CD4-positive, alpha-beta T cell treated with Interleukin-1 beta for 1 hour (primary cell): ENCODE measurements at regions not wholly inside any gene's neighbourhood (a gene's known extent, or its start where the extent isn't known, plus 50 kb on each side); places are given as distances from the start of the nearest gene placed in this dataset.

ENCODE experiments used
- DNase-seq, 2 donors: peaks; one replicate each; pipeline ENCODE4 v3.0.0-alpha.2; 2020 to 2022

GRCh38 chr2:34012715-34013302 lies 413.7 kb upstream of the FAM98A start:
- no peak for DNase-seq

GRCh38 chr2:34011684-34012083 lies 412.6 kb upstream of the FAM98A start:
- DNase-seq = no peak

DNA sequence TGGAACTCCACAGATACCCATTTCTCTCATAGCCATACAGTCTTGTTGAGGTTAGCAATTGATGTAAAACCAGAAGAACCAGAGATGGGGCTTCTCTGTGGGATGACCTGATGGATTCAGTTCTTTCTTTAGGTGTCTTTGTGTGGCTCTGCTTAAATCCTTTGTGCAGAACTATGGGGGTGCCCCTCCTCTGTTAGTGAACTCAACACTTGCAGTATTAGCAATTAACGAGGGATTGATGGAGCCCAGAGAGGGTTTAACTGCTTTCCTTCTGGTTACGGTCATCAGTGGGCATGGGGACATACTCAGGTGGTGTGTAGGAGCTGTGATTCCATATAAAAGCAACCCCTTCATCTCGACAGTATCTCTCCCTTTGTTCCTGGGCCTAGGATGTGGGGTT lies 406.8 kb upstream of the FAM98A start:
- DNase-seq = no peak

DNA sequence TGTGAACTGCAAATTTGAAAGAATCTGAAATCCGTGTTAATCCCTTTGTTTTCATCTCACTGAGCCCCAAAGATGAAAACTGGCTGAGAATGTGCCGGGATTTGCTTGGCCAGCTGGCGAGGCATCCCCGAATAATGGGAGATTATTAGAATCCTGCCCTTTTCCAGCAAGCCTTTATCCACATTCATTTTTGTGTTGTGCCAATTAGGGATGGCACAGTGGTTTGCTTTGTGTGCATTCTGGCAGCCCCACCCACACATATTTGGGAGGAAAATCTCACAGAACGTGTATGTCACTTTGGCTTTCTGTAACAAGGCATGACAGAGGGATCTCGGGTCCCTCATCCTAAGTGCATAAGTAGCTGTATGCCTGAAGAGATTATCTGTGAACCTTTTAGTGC lies 405.8 kb upstream of the FAM98A start:
- no peak for DNase-seq

GRCh38 chr2:34003795-34004194 lies 404.7 kb upstream of the FAM98A start:
- DNase-seq = no peak

DNA sequence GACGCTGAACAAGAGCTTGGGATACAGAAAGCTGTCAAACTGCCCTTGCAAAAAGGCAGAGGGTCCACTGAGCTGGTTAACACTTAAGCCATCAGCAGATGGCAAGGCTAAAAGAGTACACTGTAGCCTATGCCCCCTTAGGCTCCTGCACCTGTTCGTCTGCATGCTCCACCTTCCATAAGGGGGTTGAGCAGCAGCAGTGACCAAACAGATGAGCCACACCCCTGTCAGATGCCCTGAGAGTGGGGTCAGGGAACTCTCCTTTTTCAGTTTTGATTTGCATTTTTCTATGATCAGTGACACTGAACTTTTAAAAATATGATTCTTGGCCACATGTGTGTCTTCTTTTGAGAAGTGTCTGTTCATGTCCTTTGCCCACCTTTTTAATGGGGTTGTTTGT lies 402.5 kb upstream of the FAM98A start:
- DNase-seq = no peak

DNA sequence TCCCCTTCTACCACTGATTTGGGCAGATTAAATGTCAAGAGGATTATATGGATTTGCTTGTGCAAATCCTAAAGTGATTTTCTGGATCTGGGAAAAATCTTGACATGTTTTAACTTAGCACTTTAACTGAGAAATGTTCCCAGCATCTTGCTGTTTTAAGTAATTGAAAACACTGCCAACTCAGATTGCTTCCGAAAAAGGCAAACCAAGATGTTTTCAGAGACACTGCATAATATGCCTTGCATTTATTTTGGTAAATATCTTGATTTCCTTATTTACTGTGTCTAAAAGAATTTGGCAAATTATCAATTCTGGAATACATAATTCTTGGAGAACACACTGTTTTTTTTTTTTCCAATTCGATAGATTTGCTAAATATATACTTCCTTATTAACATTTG lies 385.0 kb upstream of the FAM98A start:
- no peak for DNase-seq

GRCh38 chr2:33978471-33978870 lies 379.4 kb upstream of the FAM98A start:
- DNase-seq = no peak

- DNase-seq = no peak
These were observed 376.4 kb upstream of the FAM98A start for GRCh38 chr2:33975498-33975897.

GRCh38 chr2:33967103-33967502 lies 368.0 kb upstream of the FAM98A start:
- no peak for DNase-seq

DNA sequence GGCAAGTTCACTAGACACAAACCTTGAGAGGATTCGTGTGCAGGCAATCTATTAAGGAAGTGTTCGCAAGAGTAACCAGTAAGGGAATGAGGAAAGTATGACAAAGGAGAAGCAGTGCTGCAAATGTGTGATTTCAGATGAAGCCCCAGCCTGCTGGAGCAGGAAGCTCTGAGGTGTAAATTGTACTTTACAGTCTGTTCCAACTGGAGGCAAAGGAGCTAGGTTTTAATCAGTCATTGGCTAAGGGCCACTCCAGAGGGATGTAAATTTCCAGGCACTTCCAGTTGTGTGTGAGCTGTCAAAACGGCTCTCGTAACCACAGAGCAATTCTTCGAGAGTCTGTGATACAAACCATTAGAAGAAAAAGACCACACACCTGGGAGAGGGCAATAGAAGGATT lies 359.5 kb upstream of the FAM98A start:
- DNase-seq = no peak

DNA sequence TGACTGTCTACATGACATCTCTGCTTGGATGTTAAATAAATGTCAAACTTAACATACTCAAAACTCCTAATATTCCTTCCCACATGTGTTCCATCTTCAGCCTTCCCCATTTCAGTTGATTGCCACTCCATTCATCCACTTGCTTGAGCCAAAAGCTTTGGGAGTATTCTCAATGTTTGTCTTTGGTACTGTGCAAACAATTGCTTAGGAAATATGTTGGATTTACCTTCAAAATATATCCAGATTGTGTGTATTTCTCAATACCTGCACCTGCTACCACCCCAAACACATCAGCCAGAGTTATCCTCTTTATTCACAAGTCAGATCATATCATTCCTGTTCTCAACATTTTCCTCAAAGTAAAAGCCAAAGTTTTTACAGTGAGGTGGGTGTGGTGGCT lies 350.3 kb upstream of the FAM98A start:
- no peak for DNase-seq

GRCh38 chr2:33946193-33946592 lies 347.1 kb upstream of the FAM98A start:
- DNase-seq = no peak

DNA sequence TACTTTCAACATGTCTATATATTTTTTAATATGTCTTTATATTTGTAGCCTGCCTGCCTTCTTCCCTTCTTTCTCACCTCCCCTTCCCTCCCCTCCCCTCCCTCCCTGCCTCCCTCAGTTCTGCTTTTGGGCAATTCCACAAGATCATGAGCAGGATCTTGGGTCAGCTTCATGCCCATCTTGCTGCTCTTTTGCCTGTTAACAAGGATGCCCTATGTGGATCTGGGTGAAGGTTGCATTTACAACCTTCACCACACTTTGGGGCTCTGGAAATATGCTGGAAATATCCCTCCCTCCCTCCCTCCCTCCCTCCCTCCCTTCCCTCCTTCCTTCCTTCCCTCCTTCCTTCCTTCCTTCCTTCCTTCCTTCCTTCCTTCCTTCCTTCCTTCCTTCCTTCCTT lies 334.1 kb upstream of the FAM98A start:
- no peak for DNase-seq

DNA sequence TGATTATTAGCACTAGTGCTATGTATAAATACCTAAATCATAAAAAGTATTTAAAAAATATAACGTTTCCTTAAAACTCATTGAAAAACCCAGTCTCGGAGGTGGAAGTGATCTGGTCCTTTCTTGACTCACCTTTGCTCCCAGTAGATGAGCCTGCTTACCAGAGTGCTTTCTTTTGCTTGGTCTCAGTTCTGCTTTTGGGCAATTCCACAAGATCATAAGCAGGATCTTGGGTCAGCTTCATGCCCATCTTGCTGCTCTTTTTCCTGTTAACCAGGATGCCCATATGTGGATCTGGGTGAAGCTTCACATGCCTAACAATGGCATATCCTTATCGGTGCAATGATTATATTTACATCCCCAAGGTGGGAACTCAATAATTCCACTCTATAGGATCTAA lies 332.1 kb upstream of the FAM98A start:
- DNase-seq = no peak

- DNase-seq = no peak
These were observed 330.4 kb upstream of the FAM98A start for GRCh38 chr2:33929467-33929866.

- no peak for DNase-seq
These were observed 328.7 kb upstream of the FAM98A start for GRCh38 chr2:33927756-33928155.

DNA sequence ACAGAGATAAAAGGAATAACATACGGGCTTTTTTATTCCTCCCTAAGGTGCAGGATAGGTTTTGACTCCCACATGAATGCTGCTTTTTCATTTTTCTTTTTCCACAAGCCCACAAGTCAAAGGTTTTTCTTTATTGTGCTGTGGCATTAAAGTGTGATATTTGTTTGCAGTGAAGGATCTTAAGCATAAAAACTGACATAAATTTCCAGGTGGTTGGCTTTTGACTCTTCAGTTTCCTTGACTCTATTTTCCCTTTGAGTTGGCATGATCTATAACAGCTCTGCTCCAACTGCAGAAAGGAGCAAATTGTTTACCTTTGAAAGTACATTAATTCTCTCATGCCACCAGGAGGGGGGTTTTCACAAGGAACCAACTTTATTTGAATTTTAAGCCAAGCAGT lies 326.2 kb upstream of the FAM98A start:
- no peak for DNase-seq

- no peak for DNase-seq
These were observed 325.6 kb upstream of the FAM98A start for GRCh38 chr2:33924586-33925169.

- DNase-seq = no peak
These were observed 318.2 kb upstream of the FAM98A start for GRCh38 chr2:33917252-33917651.

DNA sequence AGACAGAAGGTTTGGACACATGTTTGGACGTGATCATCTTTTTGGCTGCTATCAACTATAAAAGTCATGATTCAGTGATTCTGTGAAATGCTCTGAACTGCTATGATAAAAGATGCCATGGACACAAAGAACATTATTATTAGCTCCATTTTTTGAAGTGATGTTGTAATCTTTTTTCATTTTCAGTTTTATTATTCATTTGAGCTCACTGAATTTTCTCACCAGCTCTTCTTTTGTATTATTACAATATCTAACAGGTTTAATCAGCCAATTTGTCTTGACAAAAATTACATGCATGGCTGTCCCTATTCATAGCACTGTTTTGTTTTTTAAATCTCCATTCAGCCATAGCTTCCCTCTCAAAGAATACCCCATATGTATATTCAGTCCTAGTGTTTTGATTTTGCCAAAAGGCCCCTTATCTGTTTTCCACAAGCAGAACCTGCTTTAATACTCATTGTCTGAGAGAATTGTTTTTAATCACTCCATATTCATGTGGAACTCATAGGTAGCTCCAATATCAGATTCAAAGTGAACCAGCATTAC lies 314.0 kb upstream of the FAM98A start:
- DNase-seq = no peak

DNA sequence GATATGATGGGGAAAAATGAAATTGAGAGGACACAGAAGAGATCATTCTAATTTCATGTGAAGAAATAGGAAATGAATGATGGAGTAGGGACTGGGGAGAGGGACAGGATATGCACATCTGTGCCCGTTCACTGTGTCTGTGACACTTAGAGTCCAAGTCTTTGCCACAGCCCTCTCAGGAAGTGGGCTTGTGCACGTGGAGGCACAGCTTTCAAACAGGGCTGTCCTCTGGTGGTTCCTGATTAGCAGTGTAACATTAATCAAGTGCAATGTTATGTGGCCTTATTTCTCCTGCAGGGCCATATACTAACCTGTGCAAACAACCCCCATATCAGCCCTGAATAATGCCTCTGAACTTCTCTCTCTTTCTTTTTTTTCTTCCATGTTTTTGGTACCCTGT lies 312.2 kb upstream of the FAM98A start:
- DNase-seq = no peak

DNA sequence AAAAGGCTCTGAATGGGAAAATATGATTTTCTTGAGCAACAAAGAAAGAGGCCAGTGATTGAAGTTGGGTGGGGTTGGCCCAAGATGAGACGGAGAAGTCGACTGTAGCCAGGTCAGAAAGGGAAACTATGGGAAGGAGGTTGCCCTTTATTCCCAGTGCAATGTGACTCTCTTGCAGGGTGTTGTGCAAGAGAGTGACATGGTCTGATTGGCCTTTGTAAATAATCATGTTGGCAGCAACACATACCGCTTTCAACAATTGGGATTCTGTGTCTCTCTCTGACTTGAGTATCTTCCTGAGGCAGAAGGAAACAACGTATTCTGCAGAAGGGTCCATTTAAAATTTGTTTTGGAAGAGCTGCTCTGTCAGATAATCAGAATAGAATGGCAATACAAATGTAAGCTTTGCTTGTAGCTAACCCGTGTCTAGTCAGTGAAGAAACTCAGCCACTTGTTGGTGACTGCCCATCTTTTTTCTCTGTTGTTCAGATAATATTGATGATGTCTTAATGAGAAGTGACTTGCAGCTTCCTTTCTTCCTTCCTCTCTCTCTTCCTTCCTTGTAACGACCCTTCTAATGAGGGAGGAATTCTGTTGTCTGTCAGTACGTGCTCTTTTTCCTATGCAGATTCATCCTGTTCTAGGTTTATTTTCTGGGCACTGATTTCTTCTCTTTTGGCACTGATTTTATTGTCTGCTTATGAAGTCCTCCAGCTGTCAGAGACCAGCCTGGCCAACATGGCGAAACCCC lies 311.0 kb upstream of the FAM98A start:
- DNase-seq = no peak

DNA sequence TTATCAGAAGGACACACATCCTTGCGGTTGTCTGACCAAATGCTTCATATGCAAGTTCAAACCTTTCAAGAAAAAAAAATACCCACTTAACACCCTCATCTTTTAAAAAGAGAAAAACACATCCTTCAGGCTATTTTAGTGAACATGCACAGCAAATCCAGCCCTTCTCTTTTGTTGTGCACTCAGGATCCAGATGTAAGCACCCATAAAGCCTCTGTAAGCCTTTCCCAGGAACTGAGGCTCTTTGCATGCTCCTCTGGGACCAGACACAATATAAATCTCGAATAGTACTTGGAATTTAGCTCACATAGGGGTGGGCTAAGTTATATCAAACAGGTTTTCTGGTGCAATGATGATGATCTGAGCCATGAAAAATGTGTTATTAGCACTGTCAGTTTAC lies 308.8 kb upstream of the FAM98A start:
- DNase-seq = no peak
